Neural cell (in vitro differentiated cells): ENCODE measurements at regions not wholly inside any gene's neighbourhood (a gene's known extent, or its start where the extent isn't known, plus 50 kb on each side); places are given as distances from the start of the nearest gene placed in this dataset.

Experiments used
- EP300 ChIP-seq: fragments of 450-650 bp; conservative IDR thresholded peaks from 2 replicates; pipeline ENCODE4 v1.6.1; 2014; ENCODE audit warnings: antibody characterized with exemption, mild to moderate bottlenecking, moderate library complexity; ENCODE audit not compliant: poor library complexity, severe bottlenecking
- POLR2AphosphoS5 ChIP-seq: IDR thresholded peaks from 2 replicates; pipeline ENCODE4 v1.6.1; 2012
- TAF1 ChIP-seq: IDR thresholded peaks from 2 replicates; pipeline ENCODE4 v1.6.1; 2012; ENCODE audit warnings: low read depth
- TF ChIP-seq, protein P1 (sequence below): fragments of 450-650 bp; IDR thresholded peaks from 2 replicates; pipeline ENCODE4 v1.5.1; 2014; ENCODE audit warnings: antibody characterized with exemption, mild to moderate bottlenecking, moderate library complexity; ENCODE audit not compliant: poor library complexity, severe bottlenecking

DNA sequence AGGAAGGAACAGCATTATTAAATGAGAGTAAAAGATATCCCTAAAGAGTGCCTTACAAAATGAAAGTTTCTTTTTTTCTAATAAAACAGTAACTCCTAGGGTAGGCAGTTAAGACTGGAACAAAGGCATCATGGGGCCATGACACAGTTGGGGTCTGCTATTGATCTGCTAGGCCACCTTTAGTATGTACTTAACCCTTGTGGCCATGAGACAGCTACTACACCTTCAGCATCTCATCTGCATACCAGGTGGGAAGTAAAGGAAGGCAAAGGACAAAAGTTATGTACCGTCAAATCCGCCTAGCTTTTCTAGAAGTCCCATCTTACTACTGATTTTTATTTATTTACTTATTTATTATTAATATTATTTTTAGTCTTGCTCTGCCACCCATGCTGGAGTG lies 93.8 kb upstream of the FHIT start:
- TF ChIP-seq, protein P1, sequence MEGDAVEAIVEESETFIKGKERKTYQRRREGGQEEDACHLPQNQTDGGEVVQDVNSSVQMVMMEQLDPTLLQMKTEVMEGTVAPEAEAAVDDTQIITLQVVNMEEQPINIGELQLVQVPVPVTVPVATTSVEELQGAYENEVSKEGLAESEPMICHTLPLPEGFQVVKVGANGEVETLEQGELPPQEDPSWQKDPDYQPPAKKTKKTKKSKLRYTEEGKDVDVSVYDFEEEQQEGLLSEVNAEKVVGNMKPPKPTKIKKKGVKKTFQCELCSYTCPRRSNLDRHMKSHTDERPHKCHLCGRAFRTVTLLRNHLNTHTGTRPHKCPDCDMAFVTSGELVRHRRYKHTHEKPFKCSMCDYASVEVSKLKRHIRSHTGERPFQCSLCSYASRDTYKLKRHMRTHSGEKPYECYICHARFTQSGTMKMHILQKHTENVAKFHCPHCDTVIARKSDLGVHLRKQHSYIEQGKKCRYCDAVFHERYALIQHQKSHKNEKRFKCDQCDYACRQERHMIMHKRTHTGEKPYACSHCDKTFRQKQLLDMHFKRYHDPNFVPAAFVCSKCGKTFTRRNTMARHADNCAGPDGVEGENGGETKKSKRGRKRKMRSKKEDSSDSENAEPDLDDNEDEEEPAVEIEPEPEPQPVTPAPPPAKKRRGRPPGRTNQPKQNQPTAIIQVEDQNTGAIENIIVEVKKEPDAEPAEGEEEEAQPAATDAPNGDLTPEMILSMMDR = no peak
- TF ChIP-seq POLR2AphosphoS5 (no peak), TAF1 (no peak), EP300 (no peak)
